ENCODE measurements at regions not wholly inside any gene's neighbourhood (a gene's known extent, or its start where the extent isn't known, plus 50 kb on each side); places are given as distances from the start of the nearest gene placed in this dataset.
"Not testable (repeated sequence)": the region's sequence is repeated elsewhere in the genome, so short reads cannot be mapped to it uniquely, and the experiment has no call there.

- DNase-seq, result no peak
Measured at GRCh38 chr21:28509031-28509430, 483.6 kb downstream of the LTN1 start.

- DNase-seq, result no peak
Measured at GRCh38 chr21:28508126-28508525, 484.6 kb downstream of the LTN1 start.

GRCh38 chr21:28496517-28496916 lies 496.2 kb downstream of the LTN1 start:
- DNase-seq, result no peak

DNA sequence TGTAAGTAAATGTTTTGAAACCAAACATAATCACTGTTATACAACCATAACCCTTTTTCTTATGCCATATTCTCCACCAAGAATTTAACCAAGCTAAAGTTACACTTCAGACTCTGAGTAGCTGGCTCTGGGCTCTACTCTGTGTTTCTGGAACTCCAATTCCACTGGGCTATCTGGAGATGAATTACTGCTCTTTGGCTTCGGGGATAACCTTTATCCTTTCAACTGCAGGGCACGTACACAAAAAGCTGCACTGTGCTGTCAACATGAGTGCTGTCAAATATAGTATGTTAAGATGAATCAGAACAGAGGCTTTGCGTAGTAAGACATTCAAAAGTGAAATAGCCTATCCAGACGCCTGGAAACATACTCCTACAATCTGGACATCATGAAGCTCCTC lies 500.6 kb downstream of the LTN1 start:
- no peak for DNase-seq

DNA sequence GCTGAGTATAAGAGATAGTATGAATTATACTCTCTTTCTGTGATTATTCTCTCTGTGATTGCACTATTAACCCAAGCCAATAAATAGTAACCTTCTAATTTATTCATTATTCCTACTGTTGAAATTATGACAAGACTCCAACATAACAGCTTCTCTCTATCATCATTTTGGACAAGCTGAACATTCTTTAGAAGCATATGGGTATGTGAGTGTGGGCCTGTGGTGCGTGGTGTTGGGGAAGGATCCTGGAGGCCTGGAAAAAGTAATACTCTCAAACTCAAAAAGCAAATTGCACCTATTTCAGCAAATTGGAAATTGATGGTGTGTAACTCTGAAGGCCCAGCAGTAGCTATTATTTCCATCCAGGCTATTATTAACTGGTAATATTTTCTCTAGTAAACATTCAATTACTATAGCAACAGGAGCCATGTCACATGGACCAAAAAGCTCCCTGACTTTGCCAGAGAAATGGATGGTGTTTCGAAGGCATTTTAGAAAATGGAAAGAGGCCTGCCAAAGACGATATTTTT lies 502.8 kb downstream of the LTN1 start:
- no peak for DNase-seq

DNA sequence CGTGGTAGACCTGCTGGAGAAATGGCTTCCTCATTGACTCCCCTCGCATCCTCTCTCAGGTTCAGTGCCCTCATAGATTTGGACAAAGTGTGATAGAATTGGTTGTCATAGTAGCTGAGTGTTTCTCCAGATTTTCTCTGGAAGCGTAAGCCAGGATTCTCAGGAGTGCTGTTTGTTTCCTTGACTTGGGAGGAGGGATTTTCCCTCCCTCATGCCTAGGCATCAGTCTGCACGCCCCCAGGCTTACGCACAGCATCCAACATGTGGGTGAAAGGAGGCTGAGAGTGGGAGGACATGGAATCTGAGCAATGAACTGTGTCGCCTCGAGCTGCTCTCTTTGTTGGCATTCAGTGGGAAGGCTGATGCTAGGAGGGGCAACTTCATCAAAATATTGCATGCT lies 503.5 kb downstream of the LTN1 start:
- no peak for DNase-seq

DNA sequence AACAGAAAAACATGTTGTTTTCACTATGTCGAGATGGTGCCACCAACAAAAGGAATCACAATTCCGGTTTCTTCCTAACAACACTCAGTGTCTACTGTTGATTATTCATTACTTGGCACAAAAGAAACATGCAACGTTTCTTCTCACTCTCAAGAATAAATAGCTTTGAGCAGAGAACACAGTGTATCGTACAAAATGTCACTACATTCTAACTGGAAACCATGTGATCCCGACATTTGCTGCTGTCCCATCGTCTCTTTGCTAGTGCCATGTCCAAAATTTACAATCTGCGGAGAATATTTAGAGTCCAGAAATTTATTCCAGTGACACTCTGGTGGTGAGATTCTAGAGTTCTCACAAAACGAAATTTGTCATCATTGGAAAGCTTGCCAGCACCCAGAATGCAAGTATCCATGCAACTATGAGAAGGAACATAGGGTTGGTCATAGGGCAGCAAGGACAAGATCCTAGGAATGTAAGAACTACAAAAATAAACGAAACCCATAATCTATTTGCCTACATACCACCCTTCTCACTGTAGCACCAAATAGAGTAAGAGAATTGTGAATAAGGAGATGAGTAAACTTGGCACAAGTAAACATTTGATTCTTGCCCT lies 505.1 kb downstream of the LTN1 start:
- DNase-seq, result no peak

GRCh38 chr21:28485301-28486022 lies 507.2 kb downstream of the LTN1 start:
- no peak for DNase-seq

- DNase-seq, result no peak
Measured at GRCh38 chr21:28483301-28484035, 509.2 kb downstream of the LTN1 start.

- no peak for DNase-seq
Measured at GRCh38 chr21:28482657-28483056, 510.0 kb downstream of the LTN1 start.

- no peak for DNase-seq
Measured at GRCh38 chr21:28480470-28480869, 512.2 kb downstream of the LTN1 start.

DNA sequence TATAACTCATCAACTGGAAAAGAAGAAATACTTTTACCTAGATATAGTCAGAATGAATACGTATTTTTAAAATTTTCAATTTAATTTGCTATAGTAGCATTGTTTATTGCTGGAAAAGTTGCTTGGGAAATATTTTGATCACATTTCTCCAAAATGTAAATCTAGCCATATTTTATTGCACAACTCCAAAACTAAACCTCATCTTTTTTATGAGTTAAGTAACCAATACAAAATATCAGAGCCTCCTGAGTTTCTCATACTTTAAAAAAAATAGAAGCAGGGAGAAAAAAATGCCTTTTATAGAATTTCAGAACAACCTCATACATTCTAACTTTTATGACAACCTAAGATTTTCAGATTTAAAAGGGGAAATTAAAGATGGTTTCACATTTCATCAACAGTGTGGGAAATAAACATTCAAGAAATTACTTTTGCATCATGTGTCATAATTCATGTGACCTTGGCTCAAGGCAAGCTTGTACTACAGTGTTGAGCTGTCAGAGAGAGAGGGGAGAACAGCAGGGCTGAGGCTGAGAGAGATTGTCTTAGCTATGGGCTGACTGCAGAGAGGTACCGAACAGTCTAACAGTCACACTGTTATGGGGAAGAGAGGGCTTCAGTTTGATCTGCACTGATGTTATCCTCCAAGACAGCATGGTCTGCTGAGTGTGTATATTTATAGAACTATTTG lies 519.0 kb downstream of the LTN1 start:
- DNase-seq, result no peak

- not testable (repeated sequence) for DNase-seq
Measured at GRCh38 chr21:28472543-28472942, 520.1 kb downstream of the LTN1 start.

DNA sequence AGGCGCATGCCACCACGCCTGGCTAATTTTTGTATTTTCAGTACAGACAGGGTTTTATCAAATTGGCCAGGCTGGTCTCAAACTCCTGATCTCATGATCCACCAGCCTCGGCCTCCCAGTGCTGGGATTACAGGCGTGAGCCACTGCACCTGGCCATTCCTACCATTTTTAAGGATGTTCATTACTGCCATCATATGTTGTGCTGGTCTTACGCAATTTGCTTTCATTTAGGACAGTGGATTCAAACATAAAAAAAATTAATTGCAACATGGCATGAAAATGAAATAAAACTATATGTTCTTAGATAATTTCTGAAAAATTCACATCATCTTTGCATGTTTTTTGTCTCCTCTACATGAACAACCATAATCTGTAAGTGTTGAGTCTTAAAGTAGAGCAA lies 527.7 kb downstream of the LTN1 start:
- DNase-seq, result no peak

DNA sequence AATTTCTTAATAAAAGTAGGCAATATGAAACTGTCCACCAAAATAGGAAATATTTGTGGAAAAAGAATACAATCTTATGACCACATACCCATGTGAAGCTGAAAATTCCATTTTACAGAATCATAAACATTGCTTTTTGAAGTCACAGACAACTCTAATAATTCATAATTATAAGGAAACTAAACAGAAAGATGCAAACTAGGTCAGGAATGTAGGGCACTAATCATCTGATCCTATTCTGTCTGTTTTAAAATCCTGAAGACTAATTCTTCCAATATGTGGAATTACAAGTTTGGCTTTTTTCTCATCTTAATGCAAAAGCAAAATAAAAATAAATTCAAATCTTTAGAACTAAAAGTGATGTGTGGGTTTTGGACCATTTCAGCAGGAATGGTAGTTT lies 528.6 kb downstream of the LTN1 start:
- no peak for DNase-seq

DNA sequence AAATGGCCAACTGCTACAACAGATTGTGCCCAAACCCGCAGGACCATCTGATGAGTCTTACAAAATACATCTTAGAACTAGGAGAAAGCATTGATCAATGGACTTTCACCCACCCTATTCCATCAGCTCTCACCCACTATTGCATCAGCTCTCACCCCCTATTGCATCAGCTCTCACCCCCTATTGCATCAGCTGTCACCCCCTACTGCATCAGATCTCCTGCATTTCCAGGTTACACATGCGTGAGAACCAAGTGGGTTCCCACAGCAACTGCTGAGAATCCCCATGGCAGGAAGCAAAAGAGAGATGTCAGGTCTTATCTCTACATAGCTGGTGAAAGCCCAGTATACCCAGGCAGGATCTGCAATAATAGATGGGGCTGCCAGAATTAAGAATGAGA lies 533.5 kb downstream of the LTN1 start:
- DNase-seq, result no peak

- no peak for DNase-seq
Measured at GRCh38 chr21:28458446-28458845, 534.2 kb downstream of the LTN1 start.

GRCh38 chr21:28455253-28455600 lies 537.5 kb downstream of the LTN1 start:
- no peak for DNase-seq

DNA sequence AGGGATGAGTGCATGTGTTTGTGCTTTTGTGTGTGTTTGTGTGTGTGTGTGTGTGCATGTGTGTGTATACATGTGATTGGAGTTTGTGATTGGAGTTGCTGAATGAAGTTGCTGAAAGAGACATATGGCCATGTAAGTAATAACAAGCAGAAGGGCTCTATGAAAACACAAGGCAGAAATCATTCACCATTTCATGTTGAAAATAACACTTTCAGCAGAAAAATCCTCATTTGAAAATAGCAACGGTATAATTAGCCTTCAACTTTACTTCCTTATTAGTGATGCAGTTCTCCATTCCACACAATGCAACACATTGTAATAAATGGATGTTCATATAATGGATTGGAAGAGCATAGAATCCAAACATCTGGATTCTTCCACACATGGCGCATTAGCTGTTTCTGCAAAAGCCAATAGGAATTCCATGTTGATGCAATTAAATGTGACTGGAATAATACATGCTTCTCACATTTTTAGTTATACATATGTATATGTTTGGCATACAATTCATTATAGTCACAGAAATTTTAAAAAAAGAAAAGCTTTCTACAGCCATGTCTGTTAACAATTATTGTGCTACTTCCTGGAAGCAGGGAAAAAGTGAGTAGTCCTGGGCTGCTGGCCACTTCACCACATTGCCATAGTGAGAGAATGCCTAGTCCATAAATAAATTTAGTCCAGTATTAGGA lies 538.0 kb downstream of the LTN1 start:
- DNase-seq, result no peak

- no peak for DNase-seq
Measured at GRCh38 chr21:28447462-28447861, 545.2 kb downstream of the LTN1 start.

DNA sequence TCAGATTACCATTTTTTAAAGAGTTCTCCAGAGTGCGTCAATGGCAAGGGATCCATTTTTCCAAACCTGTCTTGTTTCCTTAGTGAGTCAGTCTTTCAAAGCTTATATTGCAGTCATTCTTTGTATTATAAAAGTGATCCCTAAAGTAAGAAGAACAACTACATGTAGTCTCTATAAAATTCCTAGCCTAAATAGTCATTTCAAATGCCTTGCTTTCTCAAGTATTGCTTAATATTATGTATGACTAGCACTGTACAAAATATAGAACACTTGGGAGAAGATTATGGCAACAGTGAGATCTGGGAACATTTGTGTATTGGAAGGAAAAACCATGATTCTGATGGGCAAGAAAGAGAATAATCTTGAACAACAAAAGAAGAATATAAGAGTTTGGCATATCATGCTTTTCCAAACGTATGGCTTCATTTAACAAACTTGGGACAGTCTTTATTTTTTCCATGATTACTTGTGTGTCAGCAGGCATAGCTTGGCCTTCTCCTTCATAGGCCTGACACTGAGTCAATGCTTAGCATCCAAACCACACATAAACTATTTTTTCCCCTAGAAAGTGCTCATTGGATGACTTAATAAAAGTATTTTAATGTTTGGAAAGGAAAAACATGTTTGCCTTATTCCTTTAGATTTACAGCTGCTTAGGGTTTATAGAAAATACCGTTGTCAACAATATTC lies 547.4 kb downstream of the LTN1 start:
- DNase-seq, result no peak

DNA sequence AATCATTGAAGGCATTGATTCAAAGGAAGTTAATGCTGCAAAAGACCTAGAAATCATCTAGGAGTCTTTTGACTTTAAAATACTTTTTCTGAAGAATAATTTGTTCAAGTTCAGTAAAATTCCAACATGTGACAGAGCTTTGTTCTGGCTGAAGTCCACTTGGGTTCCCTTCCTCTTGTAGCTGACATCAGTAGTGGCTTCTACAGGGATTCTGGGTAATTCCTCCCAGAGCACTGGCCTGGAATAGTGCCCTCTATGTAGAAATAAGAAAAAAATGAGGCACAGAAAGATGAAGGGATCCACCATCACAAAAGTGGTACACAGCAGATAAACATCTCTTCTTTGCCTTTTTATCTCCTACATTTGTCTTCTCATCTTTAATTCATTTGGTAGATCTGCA lies 548.1 kb downstream of the LTN1 start:
- DNase-seq, result no peak

All from CD4-positive, alpha-beta T cell treated with Interleukin-12 subunit alpha and Interleukin-12 subunit beta, for 1 hour (primary cell).